ENCODE measurements at regions not wholly inside any gene's neighbourhood (a gene's known extent, or its start where the extent isn't known, plus 50 kb on each side); places are given as distances from the start of the nearest gene placed in this dataset.

DNA sequence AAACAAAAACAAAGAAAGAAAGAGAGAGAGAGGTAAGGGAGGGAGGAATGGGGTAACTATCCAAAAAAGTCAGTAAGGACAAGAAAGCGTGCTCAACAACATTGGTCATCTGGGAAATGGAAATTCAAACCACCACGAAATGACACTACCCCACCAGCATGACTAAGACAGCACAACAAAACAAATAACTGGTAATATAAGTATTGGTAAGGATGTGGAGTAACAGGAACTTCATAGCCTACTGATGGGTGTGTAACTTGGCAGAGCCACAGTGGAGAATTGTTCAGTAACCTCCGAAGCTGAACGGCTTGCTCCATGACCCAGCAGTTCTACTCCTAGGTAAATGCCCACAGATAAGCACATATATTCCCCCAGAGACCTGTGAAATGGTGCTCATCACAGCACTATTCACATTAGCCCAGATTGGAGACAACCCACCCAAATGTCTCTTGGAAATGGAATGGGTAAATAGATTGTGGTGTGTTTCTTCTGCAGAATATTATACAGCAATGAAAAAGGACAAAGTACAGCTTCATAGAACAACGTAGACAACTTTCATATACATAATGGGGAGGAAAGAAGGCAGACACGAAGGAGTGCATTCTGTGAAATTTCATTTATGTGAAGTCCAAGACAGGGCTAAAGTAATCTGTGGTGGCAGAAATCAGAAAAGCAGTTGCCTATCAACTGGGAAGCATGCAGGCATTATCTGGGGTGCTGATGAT is 95.5 kb upstream of the ATP6AP2 start:
- no peak for DNase-seq

GRCh38 chrX:40484408-40485091 is 96.2 kb upstream of the ATP6AP2 start:
- DNase-seq: no peak

- no peak for DNase-seq
Observed at GRCh38 chrX:40483502-40483901, 97.3 kb upstream of the ATP6AP2 start.

DNA sequence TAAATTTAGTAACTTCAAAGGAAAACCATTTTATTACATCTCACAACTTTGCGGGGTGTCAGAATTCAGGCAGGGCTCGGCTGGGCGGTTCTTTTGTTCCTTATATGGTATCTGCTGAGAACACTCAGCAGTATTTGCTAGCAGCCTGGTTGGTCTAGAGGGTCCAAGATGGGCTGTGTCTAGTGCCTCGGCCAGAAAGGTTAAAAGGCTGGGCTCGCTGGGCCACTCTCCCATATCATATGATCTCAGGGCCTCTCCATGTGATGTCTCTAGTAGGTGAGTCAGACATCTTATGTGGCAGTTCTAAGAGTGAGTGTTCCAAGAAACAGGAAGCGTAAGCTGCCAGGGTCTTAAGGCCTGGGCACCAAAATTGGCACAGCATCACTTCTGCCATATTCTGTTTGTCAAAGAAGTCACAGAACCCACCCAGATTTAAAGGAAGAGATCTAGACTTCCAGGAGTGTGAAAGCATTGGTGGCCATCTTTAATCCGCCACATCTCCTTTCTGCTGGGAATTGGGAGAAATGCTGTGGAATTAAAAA is 100.9 kb upstream of the ATP6AP2 start:
- DNase-seq: no peak

- DNase-seq: no peak
Observed at GRCh38 chrX:40478474-40479065, 102.2 kb upstream of the ATP6AP2 start.

DNA sequence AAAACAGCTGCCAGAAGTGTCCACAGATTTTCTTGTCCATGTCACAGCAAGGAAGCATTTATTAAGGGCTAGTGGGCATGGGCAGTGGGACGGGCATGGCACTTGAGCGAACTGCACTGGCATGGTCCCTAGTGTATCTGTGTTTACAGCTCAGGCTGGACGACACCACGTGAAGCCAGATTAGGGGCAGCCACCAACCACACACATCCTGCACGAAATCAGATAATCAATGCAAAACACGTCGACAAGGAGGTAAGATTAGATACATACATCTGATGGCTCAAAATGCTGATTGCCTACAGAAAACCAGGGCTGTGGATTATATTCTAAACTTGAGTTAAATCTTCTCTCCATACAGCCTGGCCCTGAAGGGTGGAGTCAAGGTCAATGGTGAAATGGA is 103.8 kb upstream of the ATP6AP2 start:
- DNase-seq: no peak

- no peak for DNase-seq
Observed at GRCh38 chrX:40474645-40475044, 106.1 kb upstream of the ATP6AP2 start.

DNA sequence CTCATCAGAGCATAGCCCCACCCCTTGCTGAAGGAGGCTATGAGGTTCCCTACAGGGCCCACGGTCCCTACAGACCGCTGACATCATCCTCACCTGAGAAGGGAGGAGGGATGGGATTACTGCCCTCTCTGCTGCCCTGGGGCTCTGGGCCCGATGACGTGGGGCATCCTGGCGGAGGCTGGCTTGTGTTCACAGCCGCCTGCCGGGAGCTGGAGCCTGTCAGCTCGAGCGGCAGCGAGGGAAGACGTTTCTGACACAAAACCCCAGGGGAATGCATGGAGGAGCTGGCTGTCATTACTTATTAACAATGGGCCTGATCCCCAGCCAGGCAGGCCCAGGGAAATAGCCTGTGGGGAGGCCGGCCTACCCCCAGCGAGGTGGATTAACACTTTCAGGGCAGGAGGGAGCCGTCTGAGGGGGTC is 106.6 kb upstream of the ATP6AP2 start:
- DNase-seq: no peak

DNA sequence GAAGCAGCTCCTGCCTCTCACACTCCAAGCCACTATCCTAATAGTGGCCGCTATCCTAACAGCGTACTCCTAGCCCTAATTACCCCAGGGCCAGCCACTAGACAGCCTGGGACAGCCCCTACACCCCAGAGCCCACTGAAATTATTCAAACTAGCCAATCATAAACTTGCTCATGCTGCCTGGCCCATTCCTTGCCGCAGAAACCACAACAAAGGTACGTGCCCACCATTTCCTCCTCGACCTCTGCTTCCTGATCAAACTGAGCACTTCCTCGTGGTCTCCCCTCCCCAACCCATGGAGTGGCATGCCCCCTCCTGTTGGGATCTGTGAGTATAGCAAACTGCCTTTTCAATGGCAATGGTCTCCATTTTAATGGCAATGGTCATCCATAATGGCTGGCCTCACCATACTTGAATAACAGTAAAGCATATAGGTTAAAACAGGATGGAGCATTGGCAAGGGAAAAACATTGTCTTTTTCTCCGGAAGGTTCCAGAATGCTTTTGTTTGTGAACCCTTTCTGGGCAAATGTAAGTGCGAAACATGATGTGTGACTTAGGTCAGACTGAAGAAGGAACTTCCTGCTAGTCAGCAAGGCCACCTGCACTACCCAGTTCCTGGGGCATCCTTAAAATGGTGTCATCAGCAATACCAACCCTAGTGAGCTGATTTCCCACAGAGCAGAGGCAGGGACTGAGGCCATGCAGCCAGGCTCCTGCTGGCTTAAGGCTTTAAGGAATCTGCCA is 107.1 kb upstream of the ATP6AP2 start:
- no peak for DNase-seq

GRCh38 chrX:40471965-40472648 is 108.7 kb upstream of the ATP6AP2 start:
- DNase-seq: peak; percentile 77

GRCh38 chrX:40470830-40471429 is 109.8 kb upstream of the ATP6AP2 start:
- no peak for DNase-seq

DNA sequence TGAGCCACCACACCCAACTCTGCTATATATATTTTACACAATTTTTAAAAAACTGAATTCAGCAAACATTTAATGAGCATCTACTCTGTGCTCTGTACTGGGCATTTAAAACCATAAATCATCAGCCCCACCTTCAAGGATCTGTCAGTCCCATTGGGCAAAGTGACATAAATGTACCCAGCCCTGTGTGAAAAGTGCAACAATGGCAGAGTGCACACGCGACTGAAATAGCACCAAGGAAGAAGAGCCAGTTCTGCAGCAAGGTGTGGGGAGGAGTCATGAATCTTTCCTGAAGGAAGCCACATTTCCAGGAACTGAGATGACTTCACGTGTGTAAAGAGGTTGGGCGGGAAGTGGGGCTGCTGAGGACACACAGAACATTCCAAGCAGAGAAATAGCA is 111.5 kb upstream of the ATP6AP2 start:
- no peak for DNase-seq

- DNase-seq: peak; percentile 46
Observed at GRCh38 chrX:40468033-40468846, 112.5 kb upstream of the ATP6AP2 start.

DNA sequence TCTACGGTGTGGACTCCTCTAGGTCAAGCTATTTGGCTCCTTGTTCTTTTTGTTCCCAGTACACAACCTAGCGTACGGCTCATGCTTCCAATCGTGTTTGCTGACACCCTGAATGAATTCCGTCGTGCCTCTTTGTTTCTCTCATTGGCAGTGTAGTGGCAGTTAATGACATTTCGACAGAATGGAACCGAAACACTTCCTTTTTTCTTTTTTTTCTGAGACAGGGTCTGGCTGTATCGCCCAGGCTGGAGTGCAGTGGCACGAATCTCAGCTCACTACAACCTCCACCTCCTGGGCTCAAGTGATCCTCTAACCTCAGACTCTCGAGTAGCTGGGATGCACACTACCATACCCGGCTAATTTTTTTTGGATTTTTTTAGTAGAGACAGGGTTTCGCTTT is 113.3 kb upstream of the ATP6AP2 start:
- no peak for DNase-seq

DNA sequence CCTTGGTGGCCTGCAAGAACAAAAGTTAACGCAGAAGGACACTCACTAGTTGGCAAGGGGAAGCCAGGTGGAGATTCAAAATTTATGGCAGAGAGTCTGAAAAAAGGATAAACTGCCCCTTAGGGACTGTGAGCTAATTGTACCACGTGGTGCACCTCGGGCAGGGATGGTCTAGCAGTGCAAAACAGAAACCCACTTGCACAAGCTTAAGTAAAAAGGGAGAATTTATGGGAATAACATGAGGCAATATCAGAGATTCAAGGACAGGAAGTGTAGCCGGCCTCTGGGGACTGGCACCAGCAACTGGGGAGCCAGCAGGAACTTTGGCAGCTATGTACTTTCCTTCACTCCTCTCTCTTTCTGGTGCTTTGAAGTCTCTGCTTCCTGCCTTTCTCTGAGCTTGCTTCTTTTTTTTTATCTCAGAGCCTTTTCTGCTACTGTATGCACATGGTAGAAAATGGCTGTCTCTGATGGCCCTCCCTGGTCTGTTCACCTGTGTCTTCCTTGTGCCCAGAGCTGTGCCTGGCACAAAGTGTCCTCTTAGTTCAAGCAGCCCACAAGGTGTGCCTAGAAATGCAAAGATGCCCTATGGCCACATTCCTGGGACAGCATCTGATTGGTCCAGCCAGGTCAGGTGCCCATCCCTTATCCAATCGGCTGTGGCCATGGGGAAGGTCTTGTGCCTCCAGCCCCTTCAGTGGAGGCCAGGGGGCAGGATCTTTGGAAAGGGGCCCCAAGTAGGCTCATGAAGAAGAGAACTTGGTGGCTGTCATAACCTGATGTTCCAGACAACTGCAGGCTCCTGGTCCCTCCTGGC is 114.8 kb upstream of the ATP6AP2 start:
- DNase-seq: no peak

DNA sequence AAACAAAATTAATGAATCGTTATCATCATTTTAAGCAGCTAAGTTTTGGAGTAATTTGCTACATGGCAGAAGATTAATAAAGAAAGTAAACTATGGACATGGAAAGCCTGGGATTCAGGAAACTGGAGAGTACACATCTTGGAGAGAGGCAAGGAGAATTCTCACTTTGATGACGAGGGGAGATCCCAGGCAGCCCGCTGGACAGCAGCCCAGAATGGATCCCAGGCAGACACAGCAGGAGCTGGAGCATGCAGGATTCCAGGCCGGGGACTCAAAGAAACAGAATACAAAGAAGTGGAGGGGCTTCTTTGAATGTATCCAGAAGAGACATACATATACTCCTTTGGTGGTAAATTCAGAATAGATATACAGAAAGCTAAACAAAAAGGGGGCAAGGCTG is 118.0 kb upstream of the ATP6AP2 start:
- DNase-seq: peak; percentile 35

DNA sequence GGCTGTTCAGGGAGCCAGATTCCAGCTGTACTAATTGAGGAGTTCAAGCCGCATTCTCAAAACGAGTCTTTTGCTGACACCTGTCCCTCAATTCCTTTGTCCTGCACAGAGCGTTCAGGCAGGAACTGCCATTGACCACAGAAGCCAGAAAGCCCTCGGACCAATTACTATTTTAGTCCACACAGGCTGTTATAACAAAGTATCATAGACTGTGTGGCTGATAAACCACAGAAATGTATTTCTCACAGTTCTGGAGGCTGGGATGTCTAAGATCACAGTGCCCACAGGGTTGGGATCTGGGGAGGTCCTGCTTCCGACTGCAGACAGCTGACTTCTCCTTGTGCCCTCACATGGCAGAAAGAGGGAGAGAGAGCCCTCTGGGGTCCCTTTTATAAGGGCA is 119.8 kb upstream of the ATP6AP2 start:
- DNase-seq: no peak

DNA sequence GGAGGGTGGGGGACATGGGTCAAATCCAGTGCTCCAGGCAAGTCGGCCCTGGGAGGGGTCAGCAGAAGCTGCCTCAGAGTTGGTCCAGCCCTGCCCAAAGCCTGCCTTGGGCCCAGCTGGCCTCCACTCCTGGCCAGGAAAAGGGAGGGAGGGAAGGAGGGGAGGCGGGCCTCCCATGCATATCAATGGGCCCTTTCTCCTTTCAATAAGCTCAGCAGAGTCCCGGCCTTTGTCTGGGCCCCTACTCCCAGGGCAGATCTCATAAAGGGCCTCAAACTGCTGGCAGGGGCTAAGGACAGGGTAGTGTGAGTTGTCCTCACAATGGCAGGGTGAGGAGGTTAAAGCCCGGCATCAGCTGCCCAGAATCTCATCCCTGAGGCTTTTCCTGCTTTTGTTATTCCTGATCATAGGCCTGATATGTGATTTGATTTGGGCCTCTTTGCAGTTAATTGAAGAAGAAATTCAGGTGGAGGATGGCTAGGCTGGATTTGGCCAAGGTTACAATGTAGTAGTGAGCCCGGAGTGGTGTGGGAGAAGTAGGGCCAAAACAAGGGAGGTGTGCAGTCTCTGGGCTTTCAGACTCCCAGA is 121.1 kb upstream of the ATP6AP2 start:
- DNase-seq: no peak

DNA sequence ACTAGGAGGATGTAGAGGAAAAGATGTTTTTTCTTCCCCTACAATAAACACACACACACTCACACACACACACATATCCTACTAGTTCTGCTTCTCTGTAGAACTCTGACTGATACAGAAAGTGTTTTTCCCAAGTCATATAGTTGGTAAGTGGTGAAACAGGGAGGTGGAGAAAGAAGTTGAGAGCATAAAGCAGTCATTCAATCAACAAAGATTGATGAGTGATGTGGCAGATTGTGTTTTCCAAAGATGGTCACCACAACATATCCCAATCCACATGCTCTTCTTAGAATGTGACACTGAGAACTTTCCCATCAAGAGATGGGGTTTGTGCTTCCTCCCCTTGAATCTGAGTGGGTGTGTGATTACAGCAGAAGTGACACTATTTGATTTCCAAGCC is 123.4 kb upstream of the ATP6AP2 start:
- no peak for DNase-seq
